GM19452 (cell line): ENCODE measurements at regions not wholly inside any gene's neighbourhood (a gene's known extent, or its start where the extent isn't known, plus 50 kb on each side); places are given as distances from the start of the nearest gene placed in this dataset.
A peak's percentile ranks its signal among the peaks of the same experiment; 100 is the strongest.

Experiments used
- ATAC-seq: cut with Tn5 transposase; IDR thresholded peaks from one replicate; pipeline ENCODE4 v1.9.1; 2021; ENCODE audit not compliant: unreplicated experiment

GRCh38 chr3:67286586-67286985, 288.5 kb downstream of the KBTBD8 start:
- ATAC-seq = no peak

- no peak for ATAC-seq
Observed at GRCh38 chr3:67288466-67289106, 290.5 kb downstream of the KBTBD8 start.

- no peak for ATAC-seq
Observed at GRCh38 chr3:67289626-67290025, 291.5 kb downstream of the KBTBD8 start.

GRCh38 chr3:67290438-67290837, 292.3 kb downstream of the KBTBD8 start:
- peak; percentile 70 for ATAC-seq

GRCh38 chr3:67291287-67292252, 293.5 kb downstream of the KBTBD8 start:
- ATAC-seq = no peak

GRCh38 chr3:67292356-67293121, 294.4 kb downstream of the KBTBD8 start:
- no peak for ATAC-seq

GRCh38 chr3:67294341-67294740, 296.2 kb downstream of the KBTBD8 start:
- ATAC-seq = no peak

- no peak for ATAC-seq
Observed at GRCh38 chr3:67296039-67296892, 298.2 kb downstream of the KBTBD8 start.

- no peak for ATAC-seq
Observed at GRCh38 chr3:67297715-67298475, 299.8 kb downstream of the KBTBD8 start.

- ATAC-seq = no peak
Observed at GRCh38 chr3:67301556-67301955, 303.4 kb downstream of the KBTBD8 start.

- ATAC-seq = no peak
Observed at GRCh38 chr3:67302489-67302888, 304.4 kb downstream of the KBTBD8 start.

- ATAC-seq = no peak
Observed at GRCh38 chr3:67305160-67305559, 307.1 kb downstream of the KBTBD8 start.

- no peak for ATAC-seq
Observed at GRCh38 chr3:67305922-67306321, 307.8 kb downstream of the KBTBD8 start.

- ATAC-seq = no peak
Observed at GRCh38 chr3:67311440-67311839, 313.3 kb downstream of the KBTBD8 start.

GRCh38 chr3:67312155-67312554, 314.0 kb downstream of the KBTBD8 start:
- ATAC-seq = no peak

- ATAC-seq = no peak
Observed at GRCh38 chr3:67318162-67318561, 320.1 kb downstream of the KBTBD8 start.

GRCh38 chr3:67324554-67324953, 326.4 kb downstream of the KBTBD8 start:
- ATAC-seq = no peak
